ENCODE measurements at regions not wholly inside any gene's neighbourhood (a gene's known extent, or its start where the extent isn't known, plus 50 kb on each side); places are given as distances from the start of the nearest gene placed in this dataset.

GRCh38 chrX:140944710-140945109 lies 57.7 kb upstream of the SPANXB1 start:
- Mint-ChIP-seq H3K27me3 (no peaks in the 10 kb centered on the region), H3K4me1 (no peaks in the 10 kb centered on the region), H3K36me3 (ENCODE audit: low read depth) (no peaks in the 10 kb centered on the region), H3K27ac (no peak overlapping the region), H3K9me3 (no peaks in the 10 kb centered on the region), H3K4me3 (no peak overlapping the region)
- DNase-seq = no peak
- no peak for ATAC-seq

- H3K9me3 Mint-ChIP-seq = no peaks in the 10 kb centered on the region
- H3K27ac Mint-ChIP-seq = no peak overlapping the region
- H3K4me1 Mint-ChIP-seq = no peaks in the 10 kb centered on the region
- H3K36me3 Mint-ChIP-seq (ENCODE audit: low read depth) = no peaks in the 10 kb centered on the region
- no peak overlapping the region for H3K4me3 Mint-ChIP-seq
- H3K27me3 Mint-ChIP-seq = no peaks in the 10 kb centered on the region
- DNase-seq = no peak
- no peak for ATAC-seq
Observed at GRCh38 chrX:140948827-140949226, 53.6 kb upstream of the SPANXB1 start.

GRCh38 chrX:140949233-140949632 lies 53.2 kb upstream of the SPANXB1 start:
- no peaks in the 10 kb centered on the region for H3K4me1 Mint-ChIP-seq
- ATAC-seq = no peak

More at GRCh38 chrX:140949233-140949632, 53.2 kb upstream of the SPANXB1 start:
- DNase-seq = no peak
- Mint-ChIP-seq H3K4me3 (no peak overlapping the region), H3K9me3 (no peaks in the 10 kb centered on the region), H3K27me3 (no peaks in the 10 kb centered on the region), H3K27ac (no peak overlapping the region), H3K36me3 (ENCODE audit: low read depth) (no peaks in the 10 kb centered on the region)
